GM18519 (cell line): ENCODE measurements at regions not wholly inside any gene's neighbourhood (a gene's known extent, or its start where the extent isn't known, plus 50 kb on each side); places are given as distances from the start of the nearest gene placed in this dataset.

Source experiments
- ATAC-seq: cut with Tn5 transposase; IDR thresholded peaks from one replicate; pipeline ENCODE4 v1.9.1; 2021; ENCODE audit warnings: mild to moderate bottlenecking, moderate library complexity; ENCODE audit not compliant: unreplicated experiment, low FRiP score

DNA sequence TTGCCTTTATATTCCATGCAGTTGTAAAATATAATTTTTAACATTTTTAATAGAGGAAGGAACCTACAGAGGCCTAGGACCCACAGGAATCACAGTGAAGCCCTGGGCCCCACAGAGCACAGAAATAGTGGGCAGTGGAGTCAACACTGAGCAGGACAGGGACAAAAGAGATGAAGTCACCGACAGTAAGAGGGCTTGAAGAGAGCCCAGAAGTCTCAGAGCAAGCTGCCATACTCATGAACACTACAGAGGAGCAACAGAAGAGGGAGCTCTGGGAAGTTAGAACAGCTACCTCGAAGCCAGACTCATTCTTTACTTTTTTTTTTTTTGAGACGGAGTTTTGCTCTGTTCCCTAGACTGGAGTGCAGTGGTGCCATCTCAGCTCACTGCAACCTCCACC, 149.3 kb upstream of the TENM3 start:
- ATAC-seq = no peak

DNA sequence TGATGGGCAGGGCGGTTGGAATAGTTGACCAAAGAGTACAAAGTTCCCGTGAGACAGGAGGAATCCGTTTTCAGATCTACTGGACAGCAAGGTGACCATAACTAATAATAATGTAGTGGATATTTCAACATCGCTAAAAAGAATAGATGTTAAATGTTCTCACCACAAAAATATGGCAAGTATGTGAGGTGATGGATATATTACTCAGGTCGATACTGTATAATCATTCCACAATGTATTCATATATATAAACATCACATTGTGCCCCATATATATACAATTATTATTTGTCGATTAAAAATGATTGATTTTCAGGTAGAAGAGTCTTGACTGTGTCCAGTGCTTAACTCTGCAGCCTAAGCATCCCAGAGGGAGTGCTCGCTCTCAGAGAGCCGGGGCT, 141.6 kb upstream of the TENM3 start:
- ATAC-seq = no peak

DNA sequence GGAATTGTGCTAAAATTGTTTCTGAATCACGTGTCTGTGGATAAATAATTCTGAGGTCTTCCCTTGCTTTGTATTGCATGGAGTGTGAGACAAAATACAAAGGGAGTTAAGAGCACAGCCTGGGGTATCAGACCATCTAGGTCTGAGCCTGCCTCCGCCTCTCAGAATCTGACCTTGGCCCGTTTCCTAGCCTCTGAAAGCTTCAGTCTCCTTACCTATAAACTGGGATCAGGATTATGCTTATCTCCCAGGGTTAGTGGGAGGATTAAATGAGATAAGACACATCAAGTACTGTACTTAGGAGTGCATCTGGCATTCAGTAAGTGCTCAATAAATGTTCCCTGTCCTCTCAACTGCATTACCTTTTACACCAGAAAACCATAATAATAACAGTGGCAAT, 140.6 kb upstream of the TENM3 start:
- ATAC-seq = no peak

DNA sequence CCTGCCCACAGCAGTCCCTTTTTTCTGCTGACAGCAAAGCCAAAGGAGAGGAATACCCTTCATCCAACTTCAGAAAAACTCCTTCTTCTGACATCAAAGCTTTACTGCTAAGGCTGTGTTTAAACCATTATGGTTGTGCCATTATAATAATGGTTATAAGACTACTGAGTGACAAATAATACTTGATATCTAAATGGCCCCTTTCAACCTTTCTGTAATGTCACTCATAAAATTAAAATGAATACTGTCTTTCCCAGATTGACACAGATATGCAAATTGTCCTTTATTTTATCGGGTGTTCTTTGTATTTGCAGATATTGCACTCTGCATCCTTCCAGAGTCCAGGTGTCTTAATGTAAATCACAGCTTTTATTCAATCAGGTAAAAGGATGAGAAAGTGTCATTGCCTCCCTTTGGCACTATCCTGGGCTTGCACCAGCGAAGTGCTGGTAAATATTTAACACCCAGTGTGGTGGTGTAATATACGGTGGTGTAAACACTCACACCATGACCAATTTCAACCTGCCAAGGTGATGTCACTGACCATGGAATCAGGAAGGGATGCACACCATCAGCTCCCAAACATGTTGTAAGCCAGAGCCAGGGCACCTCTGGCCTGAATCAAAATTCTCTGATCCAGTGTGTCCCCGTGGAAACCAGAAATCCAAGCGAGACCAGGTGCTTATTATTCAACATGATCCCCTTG, 139.4 kb upstream of the TENM3 start:
- ATAC-seq = no peak

DNA sequence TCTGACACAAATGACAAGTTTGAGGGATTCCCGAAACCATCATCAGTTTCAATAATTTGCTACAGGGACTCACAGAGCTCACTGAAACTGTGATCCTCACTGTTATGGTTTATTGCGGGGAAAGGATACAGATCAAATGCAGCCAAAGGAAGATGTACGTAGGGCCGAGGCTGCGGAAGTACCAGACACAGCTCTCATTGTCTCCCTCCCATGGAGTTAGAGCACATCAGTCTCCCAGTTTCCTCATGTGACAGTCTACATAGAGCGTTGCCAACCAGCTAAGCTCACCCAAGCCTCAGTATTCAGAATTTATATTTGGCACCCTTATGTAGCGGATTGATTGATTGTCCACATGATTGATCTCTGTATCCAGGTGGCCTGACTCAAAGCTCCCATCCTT, 137.8 kb upstream of the TENM3 start:
- no peak for ATAC-seq

DNA sequence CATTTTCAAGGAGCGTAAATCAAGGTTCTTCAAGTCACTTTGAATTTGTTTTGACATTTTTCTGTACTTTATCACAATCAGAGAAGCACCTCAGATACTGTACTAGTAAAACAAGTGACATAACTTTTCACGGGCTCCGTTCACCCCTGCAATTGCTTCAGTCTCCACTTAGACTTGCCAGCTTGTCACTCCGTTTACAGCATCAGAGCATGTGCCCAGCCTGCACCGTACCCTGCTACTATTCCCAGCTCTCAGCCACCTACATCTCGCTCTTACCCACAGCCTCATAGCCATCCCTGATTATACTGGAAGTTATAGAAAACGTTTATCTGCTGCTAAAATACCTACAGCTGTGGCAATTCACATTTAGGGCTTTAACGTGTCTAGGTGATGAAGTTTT, 135.3 kb upstream of the TENM3 start:
- ATAC-seq = no peak

DNA sequence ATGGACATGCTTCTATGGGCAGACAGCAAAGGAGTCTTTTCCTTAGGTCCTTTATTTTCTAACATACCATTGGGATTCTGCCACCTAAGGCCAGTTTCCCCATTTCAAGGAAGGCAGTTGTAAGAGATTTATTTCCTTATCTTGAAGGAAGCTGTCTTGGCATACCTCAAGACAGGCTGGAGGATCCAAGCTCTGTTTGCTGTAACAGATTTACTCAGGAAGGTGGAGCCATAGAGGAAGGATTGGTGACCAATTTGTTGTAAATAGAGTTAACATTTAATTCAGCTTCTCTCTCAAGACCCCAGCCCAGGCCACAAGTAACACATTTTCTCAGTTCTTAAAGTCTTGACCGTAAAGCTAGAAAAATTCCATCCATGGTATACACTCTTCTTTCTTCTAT, 131.6 kb upstream of the TENM3 start:
- ATAC-seq = no peak

DNA sequence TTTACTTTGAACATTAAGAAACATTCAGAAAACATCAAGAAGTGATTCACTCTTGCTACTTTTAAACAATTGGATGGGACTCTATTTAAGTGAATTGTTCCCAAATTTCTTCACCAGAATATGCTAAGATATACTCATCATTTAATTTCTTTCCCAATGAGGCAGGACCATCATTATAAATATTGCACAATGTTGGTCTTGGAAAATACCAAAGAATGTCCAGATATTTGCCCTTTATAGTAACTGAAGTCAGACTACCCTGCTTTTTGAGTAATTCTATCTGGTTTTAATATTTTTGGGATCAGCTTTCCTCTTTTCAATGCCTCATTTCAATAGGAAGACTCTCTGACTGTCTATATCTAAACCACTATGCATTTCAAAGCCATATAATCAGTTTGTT, 129.4 kb upstream of the TENM3 start:
- ATAC-seq = no peak

DNA sequence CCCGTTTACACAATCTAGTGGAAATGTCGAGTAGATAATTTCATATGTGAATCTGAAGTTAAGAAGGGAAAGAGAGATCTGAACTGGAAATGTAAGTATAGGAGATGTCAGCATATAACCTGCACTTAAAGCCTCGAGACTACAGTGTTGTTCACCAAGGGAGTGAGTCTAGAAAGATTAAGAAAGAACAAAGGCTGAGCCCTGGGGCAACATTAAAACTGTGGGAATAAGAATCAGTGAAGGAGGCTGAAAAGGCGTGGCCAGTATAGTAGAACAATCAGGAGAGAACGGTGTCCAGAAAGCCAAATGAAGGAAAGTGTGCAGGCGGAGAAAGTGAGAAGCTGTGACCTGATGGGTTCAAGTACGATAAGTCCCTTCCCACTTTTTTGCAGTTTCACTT, 118.8 kb upstream of the TENM3 start:
- no peak for ATAC-seq

DNA sequence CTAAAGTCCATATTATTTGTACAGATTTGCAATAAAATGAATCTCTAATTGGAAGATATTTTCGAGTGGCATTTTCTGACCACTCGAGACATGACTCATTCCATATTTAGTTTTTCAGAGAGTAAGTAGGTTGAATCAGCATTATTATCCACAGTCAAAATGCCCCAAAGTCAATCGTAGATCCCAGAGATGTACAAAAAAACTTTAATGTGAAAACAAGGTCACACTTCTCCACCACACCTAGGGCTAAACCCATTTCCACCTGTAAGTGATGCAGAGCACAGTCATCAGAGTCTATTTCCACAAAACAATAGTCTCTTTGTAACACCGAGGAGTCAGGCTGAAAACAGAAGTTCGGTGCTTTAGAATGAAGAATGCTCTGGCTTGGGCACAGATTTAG, 117.1 kb upstream of the TENM3 start:
- no peak for ATAC-seq

DNA sequence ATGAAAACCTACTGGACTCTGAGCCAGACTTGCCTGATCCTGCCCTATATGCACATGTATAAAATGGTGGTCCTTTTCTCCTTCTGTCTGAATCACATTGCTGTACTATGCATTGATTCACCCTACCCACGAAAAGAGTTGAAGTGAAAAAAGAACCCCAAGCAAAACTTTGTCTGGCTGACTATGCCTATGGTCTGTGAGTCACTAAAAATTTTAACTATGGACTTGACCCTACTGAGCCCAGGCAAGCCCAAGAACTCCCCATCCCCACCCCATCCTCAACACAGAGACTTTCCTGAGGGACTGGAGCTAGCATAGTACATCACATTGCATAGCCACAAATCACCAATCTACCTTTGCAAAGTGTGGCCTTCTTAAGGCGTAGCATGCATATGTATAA, 116.6 kb upstream of the TENM3 start:
- no peak for ATAC-seq

DNA sequence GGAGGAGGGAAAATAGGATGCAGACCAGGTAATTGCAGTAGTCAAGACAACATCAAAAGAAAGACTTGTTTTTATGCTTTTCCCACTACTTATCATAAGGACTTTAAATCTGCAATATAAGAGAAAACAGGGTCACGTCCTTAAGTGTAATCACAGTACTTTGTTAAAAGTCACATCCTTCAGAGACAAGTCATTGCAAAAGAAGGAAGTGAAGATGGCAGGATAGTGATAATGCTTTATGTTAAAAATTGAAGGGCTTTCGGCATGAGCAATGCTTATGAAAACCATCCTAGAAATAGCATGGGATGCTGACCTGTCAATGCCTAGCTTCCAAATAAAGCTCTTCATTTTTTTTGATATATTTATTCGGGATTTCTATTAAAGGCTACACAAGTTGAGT, 110.2 kb upstream of the TENM3 start:
- ATAC-seq = no peak

DNA sequence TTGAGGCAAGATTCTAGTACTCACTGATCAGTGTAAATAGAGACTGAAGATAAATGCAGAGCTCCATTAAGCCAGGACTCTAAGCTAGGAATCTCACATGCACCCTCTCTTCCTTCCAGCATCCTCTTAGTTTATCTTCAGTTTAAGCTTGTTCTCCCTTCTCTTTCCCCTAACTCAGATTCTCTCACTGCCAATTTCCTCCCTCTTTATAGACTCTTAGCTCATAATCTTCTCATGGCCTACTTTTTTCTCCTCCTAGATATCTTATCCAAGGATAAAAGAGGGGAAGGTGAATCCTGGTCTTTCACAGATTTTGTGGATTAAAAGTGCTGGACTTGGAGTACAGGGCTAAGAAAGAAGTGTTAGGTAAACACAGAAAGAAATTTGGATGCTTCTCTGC, 108.9 kb upstream of the TENM3 start:
- no peak for ATAC-seq

DNA sequence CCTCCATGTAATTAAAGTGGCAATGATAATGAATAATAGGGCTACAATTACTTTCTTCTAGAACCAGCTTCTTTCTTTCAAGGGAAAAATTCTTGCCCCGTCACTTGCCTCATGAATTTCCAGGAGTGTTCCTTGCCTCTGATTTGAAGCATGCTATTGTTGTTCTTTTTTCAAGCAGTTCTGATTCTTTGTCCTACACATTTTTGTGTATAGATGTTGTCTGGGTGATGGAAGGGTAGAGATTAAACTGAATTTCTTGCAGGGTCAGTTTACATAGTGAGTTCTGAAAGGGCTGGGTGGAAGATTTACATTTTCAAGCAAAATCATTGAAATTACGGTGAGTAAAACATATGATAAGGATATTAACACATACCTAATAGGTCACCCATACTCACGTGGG, 107.0 kb upstream of the TENM3 start:
- ATAC-seq = no peak

DNA sequence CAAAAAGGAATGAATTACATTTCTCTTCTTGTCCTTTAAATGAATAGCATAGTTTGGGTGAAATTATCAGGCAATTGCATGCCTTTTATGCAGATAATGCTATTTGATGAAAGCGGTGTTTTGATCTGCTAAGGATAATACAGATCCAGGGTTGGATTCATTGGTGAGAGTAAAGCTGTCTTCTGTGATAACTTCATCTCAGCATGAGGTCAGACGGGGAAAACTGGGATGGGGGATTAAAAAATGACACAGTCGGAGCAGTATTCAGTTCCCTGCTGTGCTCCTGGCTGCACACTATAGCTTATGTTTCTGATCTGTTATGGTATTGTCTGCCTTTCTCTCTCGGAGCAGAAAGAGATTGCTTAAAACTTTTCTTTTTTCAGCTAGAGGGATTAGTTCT, 105.9 kb upstream of the TENM3 start:
- no peak for ATAC-seq

DNA sequence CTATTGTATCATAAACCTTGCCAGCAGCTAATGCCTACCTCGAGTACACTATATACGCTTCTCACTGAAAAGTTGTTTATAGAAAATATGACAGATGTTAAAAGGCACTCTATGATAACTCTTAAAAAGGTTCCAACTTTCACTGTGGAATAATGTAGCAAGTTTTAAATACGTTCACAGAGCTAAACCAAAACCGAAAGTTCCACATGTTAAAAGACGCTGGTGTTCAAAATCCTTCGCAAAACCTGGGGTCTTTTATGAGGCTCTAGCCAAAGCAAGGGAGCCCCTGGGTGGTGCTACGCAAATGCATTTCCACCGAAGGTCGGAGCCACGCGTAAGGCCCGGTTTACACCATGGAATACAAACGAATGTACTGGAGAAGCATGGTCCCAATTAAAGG, 103.7 kb upstream of the TENM3 start:
- ATAC-seq = no peak

DNA sequence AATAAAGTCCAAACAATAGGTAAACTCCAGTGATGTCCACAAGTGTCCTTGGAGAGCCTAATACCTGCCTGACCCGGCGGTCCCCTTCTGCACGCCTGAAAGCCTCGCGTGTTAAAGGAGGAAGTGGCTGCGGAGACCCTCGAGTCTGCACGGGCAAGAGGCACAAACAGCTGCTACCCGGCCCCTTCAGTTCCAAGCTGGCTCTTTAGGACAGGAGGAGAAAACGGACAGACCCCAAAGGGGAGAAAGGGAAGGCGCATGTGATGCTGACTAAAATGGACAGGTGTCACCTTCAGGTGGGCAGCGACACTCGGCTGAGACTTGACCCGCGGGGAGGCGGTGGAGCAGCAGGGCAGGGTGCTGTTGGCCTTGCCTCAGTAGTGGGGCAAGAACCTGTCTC, 102.7 kb upstream of the TENM3 start:
- no peak for ATAC-seq

DNA sequence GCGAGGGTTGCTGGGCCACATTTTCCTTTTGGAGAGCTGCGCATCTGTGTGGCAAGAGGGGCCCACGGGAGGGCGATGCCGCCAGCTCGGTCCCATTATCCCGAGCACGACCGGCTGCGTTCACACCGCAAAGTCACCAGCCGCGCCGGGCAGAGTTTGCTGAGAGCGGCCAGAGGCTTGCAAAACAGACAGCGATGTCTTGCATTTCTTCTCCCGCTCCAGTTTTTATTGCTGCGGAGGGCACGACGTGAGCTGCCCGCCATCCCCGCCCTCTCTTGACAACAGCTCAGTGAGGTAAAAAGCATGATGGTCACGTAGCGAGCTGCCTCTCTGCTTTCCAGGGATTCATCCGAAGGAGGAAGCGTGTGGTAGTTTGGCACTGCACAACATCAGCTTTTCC, 102.1 kb upstream of the TENM3 start:
- ATAC-seq = no peak

DNA sequence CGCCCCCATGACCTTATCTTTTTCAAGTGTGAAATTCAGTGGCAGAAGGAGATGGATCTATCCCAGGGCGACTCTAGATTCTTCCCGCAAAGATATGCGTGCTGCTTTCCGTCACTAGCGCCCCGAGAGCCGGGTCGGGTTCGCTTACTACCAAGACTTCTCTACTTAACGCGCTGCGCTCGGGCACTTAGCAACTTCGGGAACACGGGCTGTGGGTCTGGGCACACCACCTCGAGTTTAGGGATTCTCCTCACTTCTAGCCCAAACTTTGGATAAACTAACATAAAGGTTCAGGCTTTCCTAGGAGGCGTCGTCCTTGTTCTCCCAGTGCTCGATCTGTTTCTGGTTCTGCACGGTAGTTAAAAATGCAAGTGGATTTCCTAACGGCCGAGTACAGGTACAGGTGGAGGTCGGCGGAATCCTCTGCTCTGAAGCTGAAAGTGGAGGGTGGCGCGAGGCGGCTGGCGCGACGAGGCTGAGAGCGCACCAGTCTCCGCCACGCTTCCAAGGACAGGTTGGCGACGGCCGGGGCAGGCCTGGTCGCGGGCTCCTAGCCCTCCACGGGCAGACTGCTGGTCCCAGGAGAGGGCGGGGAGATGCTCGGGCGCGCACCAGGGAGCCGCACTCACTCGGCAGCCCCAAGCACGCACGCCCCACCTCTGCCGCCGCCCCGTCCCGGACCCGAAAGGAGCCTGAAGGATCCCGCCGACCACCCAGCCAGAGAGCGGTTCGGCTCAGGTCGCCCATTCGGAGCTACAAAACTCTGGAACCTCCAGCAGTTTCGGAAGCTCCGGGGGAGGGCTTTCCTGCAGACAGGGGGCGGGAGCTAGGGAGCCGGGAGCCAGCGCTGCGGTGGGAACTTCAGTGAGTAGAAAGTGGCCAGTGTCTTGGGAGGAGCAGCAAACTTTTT, 100.8 kb upstream of the TENM3 start:
- no peak for ATAC-seq

DNA sequence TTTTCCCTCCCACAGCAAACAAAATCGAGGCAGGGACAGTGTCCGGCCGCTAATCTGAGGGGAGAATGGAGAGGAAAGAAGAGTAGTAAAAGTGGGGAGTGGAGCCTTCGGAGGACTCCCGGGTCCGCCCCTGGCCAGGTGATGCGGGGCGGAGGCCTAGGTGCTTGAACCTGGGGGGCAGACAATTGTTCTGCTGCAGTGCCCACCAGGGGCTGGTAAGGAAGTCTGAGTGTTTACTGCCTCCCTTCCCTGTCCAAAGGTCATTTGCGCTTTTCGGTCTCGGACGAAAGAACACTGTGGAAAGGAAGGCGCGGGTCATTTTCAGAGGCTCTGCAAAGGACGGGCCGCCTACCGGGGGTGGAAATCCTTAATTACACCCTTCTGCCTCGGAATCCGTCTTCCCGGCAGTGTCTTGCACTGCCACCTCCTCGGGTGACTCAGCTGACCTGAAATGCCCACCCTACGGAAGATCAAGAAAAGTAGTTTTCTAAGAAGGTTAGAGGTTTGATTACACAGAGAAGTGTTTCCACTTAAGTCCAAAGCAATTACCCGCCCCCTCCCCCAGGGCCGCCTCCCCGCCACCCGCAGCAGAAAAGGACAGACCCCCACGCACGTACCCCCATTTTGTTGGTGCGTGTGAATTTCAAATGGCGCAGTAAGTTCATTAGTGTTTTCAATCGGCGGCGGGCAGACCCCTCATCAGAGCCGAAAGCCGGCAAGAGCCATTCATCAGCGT, 99.9 kb upstream of the TENM3 start:
- ATAC-seq = no peak

DNA sequence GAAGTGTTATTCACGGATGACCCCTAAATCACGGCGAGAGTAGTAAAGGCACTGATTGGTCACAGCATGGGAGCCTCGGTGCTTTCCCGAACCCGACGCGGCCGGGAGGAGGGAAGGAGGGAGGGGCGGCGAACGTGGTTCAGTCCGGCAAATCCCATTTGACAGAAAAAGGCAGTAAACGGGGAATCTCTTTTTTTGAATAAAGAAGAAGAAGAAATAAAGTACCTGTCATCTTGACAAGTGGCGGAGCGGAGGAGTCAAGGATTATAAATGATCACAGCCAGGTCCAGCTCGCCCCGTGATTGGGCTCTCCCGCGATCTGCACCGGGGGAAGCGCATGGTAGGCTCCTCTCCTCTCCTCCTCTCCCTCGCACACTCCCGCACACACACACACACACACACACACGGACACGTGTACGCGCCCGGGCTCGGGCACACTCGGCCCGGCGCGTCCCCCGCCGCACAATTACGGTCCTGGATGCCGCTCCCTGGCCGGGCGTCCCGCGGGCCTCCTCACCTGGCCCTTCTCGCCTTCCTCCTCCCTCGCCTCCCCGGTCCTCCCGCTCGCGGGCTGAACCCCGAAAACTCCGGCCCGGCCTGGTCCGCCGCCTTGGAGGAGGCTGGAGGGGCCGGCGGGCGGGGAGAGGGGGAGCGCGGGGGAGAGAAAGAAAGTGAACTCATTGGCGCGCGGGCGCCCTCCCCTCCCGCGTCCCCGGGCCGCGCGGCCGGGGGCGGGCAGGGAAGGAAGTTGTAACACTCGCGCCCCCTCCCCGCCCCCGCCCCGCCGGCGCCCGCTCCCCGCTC, 99.2 kb upstream of the TENM3 start:
- peak; percentile 29 for ATAC-seq
